Endothelial cell of umbilical vein (primary cell): ENCODE measurements at regions not wholly inside any gene's neighbourhood (a gene's known extent, or its start where the extent isn't known, plus 50 kb on each side); places are given as distances from the start of the nearest gene placed in this dataset.

Experiments
- BruUV-seq: library from RNA; stranded (reverse); fragments of 400-500 nt; replicated peaks from 2 replicates; lab custom pipeline; 2021; lab: Mats Ljungman, UMichigan
- CTCF ChIA-PET: fragments of 300-600, 350-600 bp; sonication (Branson Sonifier 250); formaldehyde crosslinking; loops from one replicate; lab custom pipeline; 2021; ENCODE audit warnings: antibody characterized with exemption, inconsistent platforms; lab: Charles Lee
- POLR2A ChIA-PET: fragments of 300-600, 350-600 bp; sonication (Branson Sonifier 250); formaldehyde crosslinking; loops from one replicate; lab custom pipeline; 2021; ENCODE audit warnings: antibody characterized with exemption, inconsistent platforms; lab: Charles Lee
- DNase-seq: peaks from one replicate; pipeline ENCODE4 v3.0.0-alpha.2; 2011; ENCODE audit warnings: low read depth, low spot score
- FAIRE-seq: peaks from 2 replicates; lab custom pipeline; 2011; peaks lifted over from hg19 to GRCh38; lab: Jason Lieb, UNC
- H2AFZ ChIP-seq: 2 replicates; pipeline ENCODE4 v1.6.0; 2012; ENCODE audit warnings: low read depth, low read length, control low read depth, inconsistent platforms
- H3K27ac ChIP-seq: 2 replicates; pipeline ENCODE4 v1.5.1; 2011; ENCODE audit warnings: low read depth, mild to moderate bottlenecking, control low read depth, low read length, moderate library complexity; ENCODE audit not compliant: insufficient read depth
- H3K27me3 ChIP-seq, 2 experiments: 2 replicates each; pipeline versions ENCODE4 v1.6.0 to v1.6.1; 2011; ENCODE audit warnings: low read length in 2 of 2, mixed read lengths in 1 of 2; ENCODE audit not compliant: control insufficient read depth in 2 of 2, insufficient read depth in 2 of 2
- H3K36me3 ChIP-seq, 2 experiments: 2 replicates in 1 of 2; 3 replicates in 1 of 2; pipeline ENCODE4 v1.5.1; 2011; ENCODE audit warnings: low read length in 2 of 2, mild to moderate bottlenecking in 1 of 2, moderate library complexity in 1 of 2; ENCODE audit not compliant: control insufficient read depth in 2 of 2, insufficient read depth in 2 of 2; ENCODE audit errors: extremely low read depth in 1 of 2
- H3K4me1 ChIP-seq: 3 replicates; pipeline ENCODE4 v1.5.1; 2011; ENCODE audit warnings: mild to moderate bottlenecking, low read length; ENCODE audit not compliant: control insufficient read depth, insufficient read depth; ENCODE audit errors: extremely low read depth
- H3K4me2 ChIP-seq: 2 replicates; pipeline ENCODE4 v1.6.1; 2011; ENCODE audit warnings: low read length, control low read depth, mixed read lengths; ENCODE audit not compliant: insufficient read depth
- H3K4me3 ChIP-seq, 3 experiments: fragments of 200-600 bp in 1 of 3; sonication (generic), shearing (Covaris generic) in 1 of 3; replicated peaks in 1 of 3; 2 replicates each; pipeline ENCODE4 v1.5.1; 2011 to 2016; ENCODE audit warnings: control low read depth in 3 of 3, low read length in 3 of 3, mild to moderate bottlenecking in 2 of 3, inconsistent platforms in 1 of 3, low read depth in 1 of 3, moderate library complexity in 1 of 3; ENCODE audit not compliant: insufficient read depth in 1 of 3
- H3K79me2 ChIP-seq: 2 replicates; pipeline ENCODE4 v1.6.0; 2012; ENCODE audit warnings: low read length, inconsistent platforms; ENCODE audit not compliant: control insufficient read depth, insufficient read depth
- H3K9ac ChIP-seq: replicated peaks from 2 replicates; pipeline ENCODE3; 2011; ENCODE audit warnings: low read length, control low read depth; ENCODE audit not compliant: insufficient read depth; ENCODE audit errors: extremely low read depth
- H3K9me1 ChIP-seq: replicated peaks from 3 replicates; pipeline ENCODE4 v1.6.0; 2011; ENCODE audit warnings: mild to moderate bottlenecking, low read length; ENCODE audit not compliant: control insufficient read depth, insufficient read depth; ENCODE audit errors: extremely low read depth
- H3K9me3 ChIP-seq: replicated peaks from 2 replicates; pipeline ENCODE4 v1.5.1; 2012; ENCODE audit warnings: low read length, inconsistent platforms; ENCODE audit not compliant: control insufficient read depth, insufficient read depth
- H4K20me1 ChIP-seq: replicated peaks from 2 replicates; pipeline ENCODE3; 2011; ENCODE audit warnings: mild to moderate bottlenecking, low read length; ENCODE audit not compliant: control insufficient read depth, insufficient read depth; ENCODE audit errors: extremely low read depth
- CTCF ChIP-seq, 2 donors: IDR thresholded peaks; 1 replicate in 1 of 2; 2 replicates in 1 of 2; pipeline ENCODE4 v1.5.1; 2011; ENCODE audit warnings: low read length in 2 of 2, mild to moderate bottlenecking in 2 of 2, moderate library complexity in 2 of 2, control low read depth in 1 of 2, inconsistent platforms in 1 of 2, low read depth in 1 of 2; ENCODE audit not compliant: insufficient read depth in 1 of 2; ENCODE audit errors: extremely low read depth in 1 of 2
- EZH2 ChIP-seq: IDR thresholded peaks from 2 replicates; pipeline ENCODE4 v1.6.1; 2012; ENCODE audit warnings: borderline replicate concordance, low read depth, mild to moderate bottlenecking, moderate library complexity, low read length, inconsistent platforms; ENCODE audit not compliant: severe bottlenecking
- FOS ChIP-seq: IDR thresholded peaks from 2 replicates; pipeline ENCODE4 v1.6.1; 2011; ENCODE audit warnings: mild to moderate bottlenecking, low read length, moderate library complexity, borderline replicate concordance; ENCODE audit not compliant: insufficient read depth
- GATA2 ChIP-seq: IDR thresholded peaks from 2 replicates; pipeline ENCODE4 v1.7.0; 2011; ENCODE audit warnings: low read depth, mild to moderate bottlenecking, moderate library complexity, mixed read lengths, low read length; ENCODE audit not compliant: insufficient read length, insufficient read depth
- JUN ChIP-seq: IDR thresholded peaks from 2 replicates; pipeline ENCODE4 v1.6.1; 2011; ENCODE audit warnings: borderline replicate concordance, low read depth; ENCODE audit not compliant: insufficient read length, insufficient read depth
- MAX ChIP-seq: IDR thresholded peaks from 2 replicates; pipeline ENCODE4 v1.6.1; 2011; ENCODE audit not compliant: insufficient read depth, insufficient read length
- MYC ChIP-seq: IDR thresholded peaks from one replicate; pipeline ENCODE4 v1.6.1; 2011; ENCODE audit warnings: mild to moderate bottlenecking, low read depth, low read length
- POLR2A ChIP-seq: IDR thresholded peaks from 2 replicates; pipeline ENCODE4 v1.6.1; 2012; ENCODE audit warnings: low read depth, mild to moderate bottlenecking, control low read depth, low read length
- POLR2AphosphoS5 ChIP-seq: IDR thresholded peaks from 2 replicates; pipeline ENCODE4 v1.6.1; 2012; ENCODE audit warnings: low read depth, mild to moderate bottlenecking, control low read depth, low read length, moderate library complexity; ENCODE audit not compliant: insufficient read depth
- dilution Hi-C: fragments of 300-500 bp; cut with MboI; formaldehyde crosslinking; loops from one replicate; pipeline ENCODE4 v1.15.0; 2019; ENCODE audit warnings: low sequenced_read_pairs; ENCODE audit not compliant: extremely low pct_ligation_motif_present
- intact Hi-C: fragments of 100-400 bp; cut with micrococcal nuclease; formaldehyde crosslinking; loops from one replicate; pipeline ENCODE4 v1.10.0; 2022

DNA sequence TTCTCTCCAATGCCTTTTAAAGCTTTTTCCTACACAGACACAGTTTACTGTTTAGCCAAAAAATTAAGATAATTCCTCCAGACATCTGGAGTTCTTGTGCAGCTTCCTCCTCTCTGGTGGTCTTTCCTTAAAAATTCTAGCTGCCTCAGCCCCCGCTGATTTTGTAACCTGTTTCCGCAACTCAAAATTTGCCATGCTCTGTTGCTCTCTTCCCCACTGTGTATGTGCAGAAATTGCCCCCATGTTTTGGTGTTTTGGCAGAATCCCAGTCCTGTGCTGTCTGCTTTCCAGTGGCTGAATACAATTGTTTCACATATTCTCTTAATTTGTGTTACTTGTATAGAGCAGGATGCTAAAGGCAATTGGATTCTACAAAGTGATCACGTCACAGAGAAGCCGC lies 151.7 kb upstream of the PRSS1 start:
- Histone ChIP-seq H3K9me3 (no peaks in the 10 kb centered on the region), H3K36me3 (no peaks in the 10 kb centered on the region), H2AFZ (no peak overlapping the region), H3K27ac (no peak overlapping the region), H3K27me3 (no peaks in the 10 kb centered on the region), H4K20me1 (no peaks in the 10 kb centered on the region), H3K9ac (no peak overlapping the region), H3K9me1 (no peaks in the 10 kb centered on the region), H3K4me3 (no peak overlapping the region), H3K4me1 (no peaks in the 10 kb centered on the region), H3K79me2 (no peaks in the 10 kb centered on the region), H3K4me2 (no peak overlapping the region)
- DNase-seq = no peak
- ChIA-PET CTCF (interaction anchor here (0.9 to 4.3 kb wide), 7 partner anchors 9 to 196 kb away, joined by 3 to 41 read pairs (median 6); no protein-coding TSS in a partner anchor), POLR2A (no interaction called here)
- no peak for FAIRE-seq
- dilution Hi-C loops (no loop called here), intact Hi-C loops (no loop called here)
- TF ChIP-seq EZH2 = no peak
- TF ChIP-seq GATA2 = no peak
- TF ChIP-seq CTCF (IDR thresholded peaks at IDR 0.05; ENCODE audit: extremely low read depth in 1 of 2, insufficient read depth in 1 of 2, low read depth in 1 of 2, low read length in 2 of 2) = no peak
- no peak for TF ChIP-seq POLR2A
- no peak for TF ChIP-seq JUN
- no peak for TF ChIP-seq POLR2AphosphoS5
- no peak for TF ChIP-seq MYC
- no peak for TF ChIP-seq MAX
- no peak for TF ChIP-seq FOS
- BruUV-seq = no TSS peak
